ENCODE measurements at regions not wholly inside any gene's neighbourhood (a gene's known extent, or its start where the extent isn't known, plus 50 kb on each side); places are given as distances from the start of the nearest gene placed in this dataset.

DNA sequence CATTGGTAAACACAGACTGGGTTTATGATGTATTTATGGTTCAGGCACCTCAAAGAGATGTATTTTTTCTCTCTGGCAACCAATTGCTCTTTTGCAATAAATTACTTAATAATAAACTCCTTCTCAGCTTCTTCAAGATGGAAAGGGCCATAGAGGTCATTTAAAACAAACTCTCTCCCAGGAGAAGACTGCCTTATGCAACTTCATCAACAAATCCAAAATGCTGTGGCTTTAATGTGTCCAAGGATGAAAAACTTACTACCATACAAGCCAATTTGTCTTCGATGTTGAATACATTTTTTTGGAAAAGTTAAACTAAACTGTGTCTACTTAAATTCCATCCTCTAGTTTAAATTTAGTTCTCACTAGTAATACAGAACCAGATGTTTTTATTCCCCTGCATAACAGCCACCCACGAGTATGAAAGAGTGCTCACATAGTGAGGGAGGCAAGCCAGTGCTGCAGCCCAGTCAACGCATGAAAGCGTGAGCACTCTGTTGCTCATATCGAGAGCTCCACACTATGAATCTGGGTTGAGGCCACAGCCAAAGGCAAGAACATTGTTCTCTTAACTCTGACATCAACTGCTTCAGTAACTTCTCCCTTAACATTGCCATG, 761.3 kb upstream of the GRM7 start (continued):
- TF ChIP-seq ZNF3 (CRISPR knock-in tag; IDR thresholded peaks at IDR 0.05) (no peak), ZNF160 (CRISPR knock-in tag; IDR thresholded peaks at IDR 0.05) (no peak), PCBP2 (optimal IDR thresholded peaks at IDR 0.05; ENCODE audit: low read depth, low read length, poor library complexity, severe bottlenecking) (no peak), REXO4 (CRISPR knock-in tag; IDR thresholded peaks at IDR 0.05; ENCODE audit: borderline replicate concordance) (no peak), ZNF652 (CRISPR knock-in tag; IDR thresholded peaks at IDR 0.05; ENCODE audit: borderline replicate concordance, low read depth) (no peak), ZFP41 (CRISPR knock-in tag; IDR thresholded peaks at IDR 0.05; ENCODE audit: borderline replicate concordance) (no peak)
- TF ChIP-seq, protein P1, sequence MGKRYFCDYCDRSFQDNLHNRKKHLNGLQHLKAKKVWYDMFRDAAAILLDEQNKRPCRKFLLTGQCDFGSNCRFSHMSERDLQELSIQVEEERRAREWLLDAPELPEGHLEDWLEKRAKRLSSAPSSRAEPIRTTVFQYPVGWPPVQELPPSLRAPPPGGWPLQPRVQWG (CRISPR knock-in tag; IDR thresholded peaks at IDR 0.05; ENCODE audit: borderline replicate concordance, low read depth), result no peak
- TF ChIP-seq, protein P2, sequence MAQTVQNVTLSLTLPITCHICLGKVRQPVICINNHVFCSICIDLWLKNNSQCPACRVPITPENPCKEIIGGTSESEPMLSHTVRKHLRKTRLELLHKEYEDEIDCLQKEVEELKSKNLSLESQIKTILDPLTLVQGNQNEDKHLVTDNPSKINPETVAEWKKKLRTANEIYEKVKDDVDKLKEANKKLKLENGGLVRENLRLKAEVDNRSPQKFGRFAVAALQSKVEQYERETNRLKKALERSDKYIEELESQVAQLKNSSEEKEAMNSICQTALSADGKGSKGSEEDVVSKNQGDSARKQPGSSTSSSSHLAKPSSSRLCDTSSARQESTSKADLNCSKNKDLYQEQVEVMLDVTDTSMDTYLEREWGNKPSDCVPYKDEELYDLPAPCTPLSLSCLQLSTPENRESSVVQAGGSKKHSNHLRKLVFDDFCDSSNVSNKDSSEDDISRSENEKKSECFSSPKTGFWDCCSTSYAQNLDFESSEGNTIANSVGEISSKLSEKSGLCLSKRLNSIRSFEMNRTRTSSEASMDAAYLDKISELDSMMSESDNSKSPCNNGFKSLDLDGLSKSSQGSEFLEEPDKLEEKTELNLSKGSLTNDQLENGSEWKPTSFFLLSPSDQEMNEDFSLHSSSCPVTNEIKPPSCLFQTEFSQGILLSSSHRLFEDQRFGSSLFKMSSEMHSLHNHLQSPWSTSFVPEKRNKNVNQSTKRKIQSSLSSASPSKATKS (CRISPR knock-in tag; IDR thresholded peaks at IDR 0.05), result no peak

DNA sequence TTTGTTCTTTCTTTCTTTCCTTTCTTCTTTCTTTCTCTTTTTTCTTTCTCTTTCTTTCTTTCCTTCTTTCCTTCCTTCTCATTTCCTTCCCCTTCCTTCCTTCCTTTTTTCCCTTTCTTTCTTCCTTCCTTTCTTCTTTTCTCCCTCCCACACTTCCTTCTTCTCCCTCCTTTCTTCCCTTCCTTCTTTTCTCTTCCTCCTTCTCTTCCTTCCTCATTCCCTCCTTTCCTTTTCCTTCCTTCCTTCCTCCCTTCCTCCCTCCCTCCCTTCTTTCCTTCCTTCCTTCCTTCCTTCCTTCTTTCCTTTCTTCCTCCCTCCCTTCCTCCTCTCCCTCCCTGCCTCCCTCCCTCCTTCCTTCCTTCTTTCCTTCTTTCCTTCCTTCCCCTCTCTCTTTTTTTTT, 755.7 kb upstream of the GRM7 start:
- H3K27me3 ChIP-seq (ENCODE audit: control insufficient read depth in 1 of 2, insufficient read depth in 2 of 2, low read length in 2 of 2), result no peaks in the 10 kb centered on the region
- H3K4me3 ChIP-seq (replicated peaks in 1 of 3; ENCODE audit: insufficient read depth in 1 of 3, low read depth in 2 of 3, low read length in 3 of 3), result no peak overlapping the region
- H3K4me2 ChIP-seq (ENCODE audit: low read depth, low read length), result no peak overlapping the region
- H4K20me1 ChIP-seq (ENCODE audit: insufficient read depth, low read length), result no peaks in the 10 kb centered on the region
- H3K9me3 ChIP-seq (ENCODE audit: low read length), result peaks cover 87% of the 10 kb centered on the region
- H3K4me1 ChIP-seq (ENCODE audit: insufficient read depth, low read length), result no peaks in the 10 kb centered on the region
- no peak for TF ChIP-seq ZNF451 (CRISPR knock-in tag; IDR thresholded peaks at IDR 0.05)
- H3K36me3 ChIP-seq (replicated peaks in 1 of 2; ENCODE audit: control insufficient read depth in 1 of 2, insufficient read depth in 2 of 2, low read length in 2 of 2), result no peaks in the 10 kb centered on the region
- DNase-seq (ENCODE audit: low spot score), result no peak
- no peak for FAIRE-seq
- in situ Hi-C loops (cut with HindIII; ENCODE audit: extremely low pct_ligation_motif_present, low pct_unique_long_range_greater_than_20kb) (no loop called here), intact Hi-C loops (cut with micrococcal nuclease; ENCODE audit: unreplicated experiment) (no loop called here)
- POLR2A ChIA-PET, result no interaction called here
- H3K27ac ChIP-seq (ENCODE audit: extremely low read length, insufficient read depth, low read length), result no peak overlapping the region
- BruUV-seq (replicated peaks), result no TSS peak
- H3K79me2 ChIP-seq (ENCODE audit: insufficient read depth, low read length), result no peaks in the 10 kb centered on the region
- H2AFZ ChIP-seq (ENCODE audit: low read length), result no peak overlapping the region
- no peak overlapping the region for H3K9ac ChIP-seq (ENCODE audit: insufficient read depth, low read depth, low read length)
- CTCF ChIA-PET (ENCODE audit: low intra/inter-chr PET ratio, low total read pairs), result no interaction called here
- no peak for ATAC-seq
